PC-3 (cell line): ENCODE measurements at regions not wholly inside any gene's neighbourhood (a gene's known extent, or its start where the extent isn't known, plus 50 kb on each side); places are given as distances from the start of the nearest gene placed in this dataset.

Experiments
- CTCF ChIP-seq: fragments of 300-600 bp; sonication (generic); conservative IDR thresholded peaks from 2 replicates; pipeline ENCODE4 v1.5.1; 2017; ENCODE audit warnings: antibody characterized with exemption, low read depth, mild to moderate bottlenecking, low read length
- EZH2 ChIP-seq: fragments of 300-600 bp; sonication (generic); IDR thresholded peaks from one replicate; pipeline ENCODE4 v1.6.1; 2017; ENCODE audit warnings: antibody characterized with exemption, mild to moderate bottlenecking, low read length; ENCODE audit not compliant: unreplicated experiment
- EZH2phosphoT487 ChIP-seq: fragments of 300-600 bp; sonication (generic); IDR thresholded peaks from 2 replicates; pipeline ENCODE4 v1.6.1; 2018; ENCODE audit warnings: mild to moderate bottlenecking, antibody characterized with exemption, low read length, borderline replicate concordance

DNA sequence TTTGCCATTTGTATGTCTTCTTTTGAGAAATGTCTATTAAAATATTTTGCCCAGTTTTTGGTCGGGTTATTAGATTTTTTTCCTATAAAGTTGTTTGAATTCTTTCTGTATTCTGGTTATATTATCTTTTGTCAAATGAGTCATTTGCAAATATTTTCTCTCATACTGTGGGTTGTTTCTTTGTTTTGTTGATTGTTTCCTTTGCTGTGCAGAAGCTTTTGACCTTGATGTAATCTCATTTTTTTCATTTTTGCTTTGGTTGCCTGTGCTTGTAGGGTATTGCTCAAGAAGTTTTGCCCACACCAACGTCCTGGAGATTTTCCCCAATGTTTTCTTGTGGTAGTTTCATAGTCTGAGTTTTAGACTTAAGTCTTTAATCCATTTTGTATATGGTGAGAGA lies 245.7 kb downstream of the ADCYAP1 start:
- TF ChIP-seq CTCF (no peak), EZH2phosphoT487 (no peak), EZH2 (no peak)
